GM23248 (cell line): ENCODE measurements at regions not wholly inside any gene's neighbourhood (a gene's known extent, or its start where the extent isn't known, plus 50 kb on each side); places are given as distances from the start of the nearest gene placed in this dataset.
"Not testable (repeated sequence)": the region's sequence is repeated elsewhere in the genome, so short reads cannot be mapped to it uniquely, and the experiment has no call there.

ENCODE experiments used
- DNase-seq: peaks from one replicate; pipeline ENCODE4 v3.0.0-alpha.2; 2015
- H2AFZ ChIP-seq: fragments of 200-600 bp; sonication (generic); 2 replicates; pipeline ENCODE4 v1.6.1; 2016; ENCODE audit warnings: antibody characterized with exemption
- H3F3A ChIP-seq: fragments of 200-600 bp; sonication (generic); 2 replicates; pipeline ENCODE4 v1.6.1; 2016; ENCODE audit warnings: mild to moderate bottlenecking, antibody characterized with exemption, mixed run types; ENCODE audit not compliant: insufficient read depth
- H3K27ac ChIP-seq: fragments of 200-600 bp; sonication (generic); 2 replicates; pipeline ENCODE4 v1.5.1; 2016; ENCODE audit warnings: mild to moderate bottlenecking
- H3K27me3 ChIP-seq: fragments of 200-600 bp; sonication (generic); replicated peaks from 2 replicates; pipeline ENCODE4 v1.6.1; 2016; ENCODE audit warnings: mild to moderate bottlenecking; ENCODE audit not compliant: insufficient read depth
- H3K36me3 ChIP-seq: fragments of 200-600 bp; sonication (generic); 2 replicates; pipeline ENCODE4 v1.6.1; 2016; ENCODE audit warnings: low read depth, mild to moderate bottlenecking
- H3K4me1 ChIP-seq: fragments of 200-600 bp; sonication (generic); 2 replicates; pipeline ENCODE4 v1.6.1; 2016; ENCODE audit warnings: mild to moderate bottlenecking; ENCODE audit not compliant: insufficient read depth
- H3K4me2 ChIP-seq: fragments of 200-600 bp; sonication (generic); one replicate; pipeline ENCODE4 v1.6.1; 2016; ENCODE audit warnings: mild to moderate bottlenecking; ENCODE audit not compliant: unreplicated experiment
- H3K4me3 ChIP-seq: fragments of 200-600 bp; sonication (generic); 2 replicates; pipeline ENCODE4 v1.5.1; 2016; ENCODE audit warnings: mild to moderate bottlenecking
- H3K79me2 ChIP-seq: fragments of 200-600 bp; sonication (generic); 2 replicates; pipeline ENCODE4 v1.6.1; 2016; ENCODE audit warnings: mild to moderate bottlenecking; ENCODE audit not compliant: insufficient read depth
- H3K9ac ChIP-seq: fragments of 200-600 bp; sonication (generic); 2 replicates; pipeline ENCODE4 v1.6.1; 2016; ENCODE audit warnings: mild to moderate bottlenecking
- H3K9me2 ChIP-seq: fragments of 200-600 bp; sonication (generic); 2 replicates; pipeline ENCODE4 v1.6.1; 2016; ENCODE audit warnings: mixed run types, mild to moderate bottlenecking, moderate library complexity; ENCODE audit not compliant: insufficient read depth
- H3K9me3 ChIP-seq: fragments of 200-600 bp; sonication (generic); one replicate; pipeline ENCODE4 v1.6.1; 2017; ENCODE audit warnings: low read depth
- H4K20me1 ChIP-seq: fragments of 200-600 bp; sonication (generic); 2 replicates; pipeline ENCODE4 v1.6.0; 2016; ENCODE audit not compliant: insufficient read depth
- EZH2 ChIP-seq: fragments of 200-600 bp; sonication (generic); IDR thresholded peaks from 2 replicates; pipeline ENCODE4 v1.6.1; 2018; ENCODE audit warnings: antibody characterized with exemption, mild to moderate bottlenecking; ENCODE audit not compliant: insufficient read depth, poor library complexity, severe bottlenecking
- EZH2phosphoT487 ChIP-seq: fragments of 200-600 bp; sonication (generic); IDR thresholded peaks from 2 replicates; pipeline ENCODE4 v1.6.1; 2018; ENCODE audit warnings: antibody characterized with exemption, moderate library complexity, mild to moderate bottlenecking, low read depth; ENCODE audit not compliant: insufficient read depth
- WGBS, 2 experiments: methylation state at CpG; one replicate each; pipeline ENCODE4 v1.1.6; 2015 to 2017; ENCODE audit warnings: low lambda C conversion rate in 2 of 2, low coverage in 1 of 2; ENCODE audit errors: missing lambda C conversion rate in 2 of 2; 5-methylcytosine and 5-hydroxymethylcytosine counted together
- in situ Hi-C: fragments of 300-500 bp; cut with MboI; formaldehyde crosslinking; loops from 2 replicates; pipeline ENCODE4 v1.15.0; 2020

DNA sequence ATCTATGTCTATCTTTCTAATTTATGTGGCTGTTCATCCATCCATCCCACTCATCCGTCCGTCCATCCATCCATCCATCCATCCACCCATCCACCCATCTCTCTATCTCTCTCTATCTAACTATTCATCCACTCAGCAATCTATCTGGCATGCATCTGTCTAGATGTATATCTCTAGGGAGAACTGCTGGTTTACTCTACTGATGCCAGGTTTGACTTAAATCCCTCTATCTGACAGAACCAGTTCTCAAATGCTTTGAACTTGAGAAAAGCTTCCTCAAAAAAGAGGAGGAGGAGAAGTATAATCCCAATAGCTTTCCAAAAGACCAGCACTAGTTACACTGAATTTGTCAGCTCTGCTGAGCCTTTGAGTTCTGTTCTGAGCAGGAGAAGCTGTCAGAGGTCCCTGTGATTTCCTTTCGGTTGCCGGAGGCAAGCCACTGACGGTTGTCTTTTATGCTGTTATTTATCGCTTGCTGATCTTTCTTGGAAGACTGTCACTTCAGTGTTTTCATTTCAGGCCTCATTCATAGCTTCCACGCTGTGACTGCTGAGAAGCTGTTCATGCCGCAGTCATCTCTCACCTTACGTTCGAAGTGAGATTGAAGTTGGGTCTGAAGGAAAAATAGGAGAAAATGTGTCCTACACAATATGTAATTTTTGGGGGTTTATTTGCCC is 129.4 kb upstream of the UXS1 start:
- no peak overlapping the region for H3K9ac ChIP-seq
- in situ Hi-C loops = no loop called here
- H3K27me3 ChIP-seq = no peaks in the 10 kb centered on the region
- H3F3A ChIP-seq = no peaks in the 10 kb centered on the region
- H4K20me1 ChIP-seq = no peaks in the 10 kb centered on the region
- H3K79me2 ChIP-seq = no peaks in the 10 kb centered on the region
- H3K36me3 ChIP-seq = no peaks in the 10 kb centered on the region
- no peak overlapping the region for H3K4me3 ChIP-seq
- DNase-seq = no peak
- H2AFZ ChIP-seq = no peak overlapping the region
- H3K4me1 ChIP-seq = no peaks in the 10 kb centered on the region
- no peaks in the 10 kb centered on the region for H3K9me2 ChIP-seq
- TF ChIP-seq EZH2 (no peak), EZH2phosphoT487 (no peak)
- no peaks in the 10 kb centered on the region for H3K9me3 ChIP-seq
- H3K4me2 ChIP-seq = no peak overlapping the region
- H3K27ac ChIP-seq = no peak overlapping the region
- WGBS, 2 experiments = 77% methylated on average over 10 of the region's 10 CpGs

- H3K9me2 ChIP-seq = no peaks in the 10 kb centered on the region
- no peak for DNase-seq
- no peaks in the 10 kb centered on the region for H4K20me1 ChIP-seq
- in situ Hi-C loops = no loop called here
- no peaks in the 10 kb centered on the region for H3F3A ChIP-seq
- no peaks in the 10 kb centered on the region for H3K9me3 ChIP-seq
- H3K36me3 ChIP-seq = no peaks in the 10 kb centered on the region
- H3K79me2 ChIP-seq = no peaks in the 10 kb centered on the region
- no peak overlapping the region for H3K27ac ChIP-seq
- WGBS, 2 experiments = 5 to 6% methylated on average over 5 of the region's 5 CpGs
- H3K27me3 ChIP-seq = no peaks in the 10 kb centered on the region
- no peak overlapping the region for H2AFZ ChIP-seq
- no peak overlapping the region for H3K9ac ChIP-seq
- TF ChIP-seq EZH2phosphoT487 = no peak
- no peak for TF ChIP-seq EZH2
- no peaks in the 10 kb centered on the region for H3K4me1 ChIP-seq
- H3K4me2 ChIP-seq = no peak overlapping the region
- no peak overlapping the region for H3K4me3 ChIP-seq
These were observed 128.2 kb upstream of the UXS1 start for GRCh38 chr2:106322281-106322680.

- H4K20me1 ChIP-seq, H3K79me2 ChIP-seq, H3K9me2 ChIP-seq, H3K36me3 ChIP-seq, H3K9me3 ChIP-seq, H3K4me1 ChIP-seq, H3K27me3 ChIP-seq, H3K4me2 ChIP-seq, H3K4me3 ChIP-seq, DNase-seq, H2AFZ ChIP-seq, H3F3A ChIP-seq, in situ Hi-C loops, H3K9ac ChIP-seq, H3K27ac ChIP-seq: not testable (repeated sequence)
- WGBS, 2 experiments = 60 to 66% methylated on average over 2 of the region's 2 CpGs
These were observed 126.3 kb upstream of the UXS1 start for GRCh38 chr2:106320439-106320838.

DNA sequence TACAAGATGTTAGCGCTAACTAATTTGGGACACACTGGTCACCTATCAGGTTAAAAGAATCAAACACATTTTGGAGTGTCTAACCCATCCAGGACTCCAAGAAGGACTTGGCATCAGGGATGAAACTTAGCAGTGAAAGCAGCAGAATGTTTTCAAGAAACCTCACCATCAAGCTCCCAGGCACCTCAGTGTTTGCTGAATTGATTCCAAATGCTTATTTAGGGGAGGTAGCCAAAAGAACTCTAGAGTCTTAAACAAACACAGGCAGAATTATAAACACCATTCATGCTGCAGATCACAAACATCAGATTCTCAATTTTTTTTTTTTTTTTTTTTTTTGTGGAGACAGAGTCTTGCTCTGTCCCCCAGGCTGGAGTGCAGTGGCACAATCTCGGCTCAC is 122.8 kb upstream of the UXS1 start:
- Histone ChIP-seq H3K79me2 (no peaks in the 10 kb centered on the region), H3K4me2 (no peak overlapping the region), H4K20me1 (no peaks in the 10 kb centered on the region), H2AFZ (no peak overlapping the region), H3F3A (no peaks in the 10 kb centered on the region), H3K9me3 (no peaks in the 10 kb centered on the region), H3K27ac (no peak overlapping the region), H3K4me1 (no peaks in the 10 kb centered on the region), H3K27me3 (no peaks in the 10 kb centered on the region), H3K9ac (no peak overlapping the region), H3K4me3 (no peak overlapping the region), H3K36me3 (no peaks in the 10 kb centered on the region), H3K9me2 (no peaks in the 10 kb centered on the region)
- TF ChIP-seq EZH2 (no peak), EZH2phosphoT487 (no peak)
- WGBS, 2 experiments = 67 to 77% methylated on average over 2 of the region's 2 CpGs
- in situ Hi-C loops = no loop called here
- no peak for DNase-seq

GRCh38 chr2:106314444-106314843 is 120.3 kb upstream of the UXS1 start:
- TF ChIP-seq EZH2phosphoT487 (no peak), EZH2 (no peak)
- Histone ChIP-seq H3F3A (no peaks in the 10 kb centered on the region), H3K9me2 (no peaks in the 10 kb centered on the region), H3K36me3 (no peaks in the 10 kb centered on the region), H4K20me1 (no peaks in the 10 kb centered on the region), H3K4me2 (no peak overlapping the region), H3K4me3 (no peak overlapping the region), H3K9ac (no peak overlapping the region), H3K9me3 (no peaks in the 10 kb centered on the region), H3K79me2 (no peaks in the 10 kb centered on the region), H3K4me1 (no peaks in the 10 kb centered on the region), H3K27ac (no peak overlapping the region), H3K27me3 (no peaks in the 10 kb centered on the region), H2AFZ (no peak overlapping the region)
- DNase-seq = no peak
- WGBS, 2 experiments = 13 to 17% methylated on average over 3 of the region's 3 CpGs
- in situ Hi-C loops = no loop called here
